NCI-H69 (cell line): ENCODE measurements at regions not wholly inside any gene's neighbourhood (a gene's known extent, or its start where the extent isn't known, plus 50 kb on each side); places are given as distances from the start of the nearest gene placed in this dataset.

Experiments
- DNase-seq: peaks from one replicate; lab custom pipeline; 2025; lab: John Stamatoyannopoulos, UW

- no peak for DNase-seq
These were observed 369.1 kb upstream of the ATP2B1 start for GRCh38 chr12:90077756-90078155.

GRCh38 chr12:90076851-90077319 lies 368.2 kb upstream of the ATP2B1 start:
- DNase-seq = peak; percentile 60

DNA sequence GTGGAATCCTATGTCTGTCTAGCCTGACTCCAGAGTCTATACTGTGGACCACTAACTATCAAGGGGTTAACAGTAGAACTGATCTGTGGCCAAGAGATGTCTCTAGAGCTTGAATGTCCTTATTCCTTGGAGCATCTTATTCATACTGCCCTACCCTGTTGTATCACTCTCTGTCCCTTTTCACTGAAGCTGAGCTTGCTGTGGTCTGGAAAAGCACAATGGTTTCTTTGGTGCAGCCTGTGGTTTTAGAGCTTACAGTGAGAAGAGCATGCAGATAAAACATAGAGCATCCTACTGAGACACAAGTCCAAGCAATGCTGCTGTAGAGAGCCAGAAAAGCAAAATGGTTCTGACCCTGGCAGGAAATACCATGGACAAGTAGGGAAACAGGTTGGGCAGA lies 367.0 kb upstream of the ATP2B1 start:
- DNase-seq = no peak

- DNase-seq = no peak
These were observed 365.4 kb upstream of the ATP2B1 start for GRCh38 chr12:90074086-90074485.

DNA sequence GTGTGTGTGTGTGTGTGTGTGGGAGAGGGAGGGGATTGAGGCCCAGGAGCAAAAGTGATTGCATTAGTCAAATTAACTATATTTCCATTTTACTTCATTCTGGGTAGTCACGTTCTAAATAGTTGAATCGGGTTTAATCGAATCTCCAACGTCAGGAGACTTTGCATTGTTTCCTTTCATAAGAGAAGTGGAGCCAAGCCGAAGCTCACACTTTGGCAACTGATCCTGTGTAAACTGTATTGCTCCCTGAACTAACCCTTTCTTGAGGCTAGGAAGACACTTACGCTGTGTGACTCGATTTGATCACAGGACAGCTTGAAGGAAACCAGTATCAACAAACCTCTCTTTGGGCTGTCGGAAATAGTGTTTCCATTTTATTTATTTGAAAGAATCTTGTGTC lies 363.4 kb upstream of the ATP2B1 start:
- DNase-seq = no peak

GRCh38 chr12:90069711-90070110 lies 361.1 kb upstream of the ATP2B1 start:
- DNase-seq = no peak

GRCh38 chr12:90067791-90068190 lies 359.2 kb upstream of the ATP2B1 start:
- DNase-seq = no peak

GRCh38 chr12:90064852-90065801 lies 356.5 kb upstream of the ATP2B1 start:
- DNase-seq = peak; percentile 98

- DNase-seq = peak; percentile 54
These were observed 354.2 kb upstream of the ATP2B1 start for GRCh38 chr12:90062799-90063198.

DNA sequence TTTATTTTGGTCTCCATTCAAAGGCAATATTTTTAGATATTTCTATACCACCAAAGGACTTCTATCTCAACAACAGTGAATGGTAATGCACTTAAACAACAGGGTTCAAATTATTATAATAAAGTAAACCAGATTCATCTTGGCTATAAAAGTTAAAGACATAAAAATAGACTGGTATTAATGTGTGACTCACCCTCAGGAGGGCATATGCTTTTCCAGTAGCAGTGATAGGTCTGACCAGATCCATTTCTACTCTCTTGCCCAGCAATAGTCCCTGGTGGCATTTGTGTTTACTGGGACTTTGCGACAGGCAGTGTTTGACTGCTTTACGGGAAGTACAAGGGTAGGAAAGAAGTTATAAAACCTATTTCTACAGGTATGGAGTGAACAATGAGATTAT lies 353.2 kb upstream of the ATP2B1 start:
- DNase-seq = no peak

DNA sequence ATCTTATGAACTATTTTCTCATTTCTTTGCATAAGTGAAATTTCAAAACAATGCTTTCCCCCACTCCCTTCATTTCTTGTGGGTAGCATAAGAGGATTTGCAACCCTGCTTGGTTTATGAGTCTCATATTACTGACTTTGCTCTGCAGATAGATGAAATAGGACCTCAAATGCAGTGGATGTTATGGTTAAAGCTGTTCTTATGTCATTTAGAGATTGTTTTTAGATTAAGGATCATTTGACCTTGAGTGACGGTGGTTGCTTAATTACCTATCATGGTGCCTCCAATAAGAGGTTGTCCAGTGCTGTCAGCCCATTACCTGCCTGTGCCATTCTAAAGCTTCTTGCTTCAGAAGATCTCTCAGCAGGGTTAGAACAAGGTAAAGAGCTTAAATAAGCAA lies 351.4 kb upstream of the ATP2B1 start:
- DNase-seq = peak; percentile 48

GRCh38 chr12:90058704-90059103 lies 350.1 kb upstream of the ATP2B1 start:
- DNase-seq = no peak

DNA sequence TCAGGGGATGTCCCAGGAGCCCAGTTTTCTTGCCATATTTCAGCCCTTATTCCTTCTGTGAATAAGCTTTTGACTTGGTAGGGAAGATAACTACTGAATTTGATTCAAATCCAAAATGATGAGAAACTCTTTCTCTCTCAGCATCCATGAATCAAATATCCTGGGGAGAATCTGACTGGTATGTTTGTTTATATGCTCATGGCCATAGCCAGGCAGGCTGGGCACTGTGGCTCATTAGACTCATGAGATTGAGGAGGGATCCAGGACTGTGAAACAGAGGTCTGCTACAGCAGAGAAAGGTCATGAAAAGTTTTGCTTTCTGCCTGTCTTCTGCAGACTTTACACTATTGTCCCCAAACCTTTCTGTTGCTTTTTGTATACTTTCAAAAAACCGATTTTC lies 346.4 kb upstream of the ATP2B1 start:
- DNase-seq = no peak

DNA sequence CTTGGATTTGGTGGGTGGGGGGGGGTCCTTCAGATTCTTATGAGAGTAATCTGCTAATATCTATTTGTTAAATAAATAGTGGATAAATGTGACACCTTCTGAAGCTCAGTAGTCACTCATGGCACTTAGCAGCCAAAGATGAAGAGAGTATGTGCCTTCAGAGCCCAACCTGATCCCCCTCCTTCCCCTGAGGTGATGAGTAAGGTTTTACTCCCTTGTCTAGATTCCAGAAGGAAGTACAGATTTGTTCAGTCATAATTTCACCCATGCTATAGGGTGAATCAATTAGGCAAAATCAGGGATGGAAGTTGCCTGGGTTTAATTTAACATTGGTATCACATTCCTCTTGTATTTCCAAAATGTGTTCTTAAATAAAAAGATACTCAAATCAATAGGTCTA lies 340.3 kb upstream of the ATP2B1 start:
- no peak for DNase-seq

- no peak for DNase-seq
These were observed 336.9 kb upstream of the ATP2B1 start for GRCh38 chr12:90045559-90045958.

GRCh38 chr12:90044069-90044468 lies 335.4 kb upstream of the ATP2B1 start:
- no peak for DNase-seq

DNA sequence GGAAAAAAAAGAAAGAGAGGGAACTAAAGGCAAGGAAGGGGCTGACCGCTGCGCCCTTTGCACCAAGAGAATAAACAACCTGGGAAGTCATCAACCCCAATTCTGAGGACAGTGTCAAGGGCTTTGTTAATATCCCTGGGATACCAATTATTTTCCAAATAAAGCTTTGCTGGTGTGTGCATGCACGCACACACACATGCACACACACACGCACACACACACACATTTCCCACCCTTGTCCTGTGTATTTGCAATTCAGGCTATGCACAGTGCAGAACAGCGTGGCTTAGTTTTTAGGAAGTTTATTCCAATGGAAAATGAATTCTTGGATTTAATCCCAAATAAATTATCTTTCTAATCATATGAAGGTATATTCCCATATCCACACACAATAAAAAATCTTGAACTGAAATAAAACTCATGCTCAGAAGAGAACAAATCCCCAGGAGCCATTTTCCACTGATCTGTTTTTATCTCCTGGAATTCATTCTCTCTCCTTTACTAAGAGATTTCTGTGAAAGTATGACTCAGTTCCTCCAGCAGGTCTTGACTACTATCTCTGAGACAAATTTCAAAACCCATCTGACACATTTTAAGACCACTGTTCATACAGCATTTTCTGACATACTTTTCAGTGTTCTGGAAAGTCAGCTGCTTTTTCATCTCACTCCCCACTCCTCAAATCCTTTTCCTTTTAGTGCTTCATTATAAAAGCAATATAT lies 334.4 kb upstream of the ATP2B1 start:
- no peak for DNase-seq

- DNase-seq = no peak
These were observed 329.7 kb upstream of the ATP2B1 start for GRCh38 chr12:90038289-90038688.

DNA sequence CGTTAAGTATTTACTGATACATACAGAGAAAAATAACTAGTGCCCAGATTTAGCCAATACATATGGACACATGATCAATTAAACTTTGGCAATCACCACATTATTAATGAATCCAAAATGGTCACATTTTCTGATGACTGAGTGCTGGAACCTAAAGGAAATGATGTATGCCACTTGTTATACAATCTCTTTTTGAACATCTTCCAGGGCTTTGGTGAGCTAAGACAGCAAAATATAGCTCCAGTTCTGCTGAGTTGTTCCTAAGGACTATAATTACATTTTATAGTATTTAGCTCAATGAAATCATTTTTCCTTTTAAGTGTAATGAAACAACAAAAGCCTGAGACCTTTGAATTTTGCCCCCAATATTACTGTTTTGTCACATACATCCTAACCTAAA lies 329.1 kb upstream of the ATP2B1 start:
- no peak for DNase-seq

DNA sequence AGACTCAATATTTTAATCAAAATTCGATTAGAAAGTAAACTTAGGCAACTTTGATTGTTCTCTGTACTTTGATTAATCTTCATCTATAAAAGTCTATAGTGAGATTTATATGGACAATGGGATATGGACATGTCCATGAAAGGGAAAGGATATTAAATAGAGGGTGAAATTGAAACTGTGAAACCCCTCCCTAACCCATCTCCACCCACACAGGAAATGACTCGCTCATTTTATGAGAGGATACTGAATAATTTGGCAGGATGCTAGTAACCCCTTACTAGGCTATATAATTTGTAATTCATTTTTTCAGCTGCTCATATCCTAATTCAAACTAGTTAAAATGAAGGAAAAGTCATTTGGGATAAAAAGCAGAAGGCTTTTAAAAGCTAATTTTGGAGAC lies 328.0 kb upstream of the ATP2B1 start:
- peak; percentile 25 for DNase-seq

GRCh38 chr12:90030726-90031125 lies 322.1 kb upstream of the ATP2B1 start:
- peak; percentile 21 for DNase-seq

DNA sequence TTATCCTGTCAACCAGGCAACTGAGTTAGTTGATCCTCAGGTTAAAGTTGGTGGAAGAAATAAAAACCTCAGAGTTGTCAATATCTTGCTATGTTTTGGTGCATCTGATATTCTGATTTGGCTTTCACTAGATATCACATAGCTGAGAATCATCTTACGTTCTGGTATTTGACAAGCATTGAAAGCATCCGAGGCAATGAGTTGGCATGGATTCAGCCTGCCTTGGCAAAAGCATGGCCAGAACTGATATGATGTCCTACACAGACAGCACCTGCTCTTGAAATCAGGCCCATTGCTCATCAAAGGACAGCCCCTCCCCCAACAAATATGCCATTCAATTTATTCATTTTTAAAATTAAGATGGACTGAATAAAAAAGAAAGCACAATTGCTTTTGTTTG lies 320.7 kb upstream of the ATP2B1 start:
- DNase-seq = peak; percentile 47

- peak; percentile 48 for DNase-seq
These were observed 320.0 kb upstream of the ATP2B1 start for GRCh38 chr12:90028635-90029051.
